K562 (cell line): ENCODE measurements at regions not wholly inside any gene's neighbourhood (a gene's known extent, or its start where the extent isn't known, plus 50 kb on each side); places are given as distances from the start of the nearest gene placed in this dataset.

Experiments used
- BRD4 ChIP-seq: fragments of 200-600 bp; sonication (generic); IDR thresholded peaks from 2 replicates; pipeline ENCODE4 v1.6.1; 2017; ENCODE audit warnings: inconsistent platforms
- CCNT2 ChIP-seq: IDR thresholded peaks from 2 replicates; pipeline ENCODE4 v1.6.1; 2011; ENCODE audit warnings: borderline replicate concordance, low read depth, mild to moderate bottlenecking, moderate library complexity, mixed read lengths, low read length; ENCODE audit not compliant: insufficient read length; ENCODE audit errors: extremely low read depth
- E2F3 ChIP-seq: fragments of 250-450 bp; sonication (Bioruptor Pico); IDR thresholded peaks from 2 replicates; pipeline ENCODE4 v1.4.0; 2020; ENCODE audit warnings: mild to moderate bottlenecking
- GABPB2 ChIP-seq: fragments of 250-450 bp; sonication (Bioruptor Pico); conservative IDR thresholded peaks from 2 replicates; pipeline ENCODE4 v1.5.1; 2021; ENCODE audit warnings: mild to moderate bottlenecking
- GTF3C2 ChIP-seq: IDR thresholded peaks from 3 replicates; pipeline ENCODE4 v1.6.1; 2011; ENCODE audit warnings: borderline replicate concordance, mild to moderate bottlenecking, moderate library complexity; ENCODE audit not compliant: insufficient read length; ENCODE audit errors: extremely low read depth
- HDAC1 ChIP-seq, 2 experiments: fragments of 450-650 bp; IDR thresholded peaks; 2 replicates each; pipeline ENCODE4 v1.6.1; 2016 to 2017; ENCODE audit warnings: inconsistent platforms in 1 of 2, mild to moderate bottlenecking in 1 of 2, moderate library complexity in 1 of 2
- HNRNPL ChIP-seq: fragments of 200-400 bp; formaldehyde crosslinking; IDR thresholded peaks from 2 replicates; pipeline ENCODE4 v1.6.1; 2017; ENCODE audit warnings: low read depth, mild to moderate bottlenecking, low read length
- KAT7 ChIP-seq: sonication (generic); formaldehyde crosslinking; IDR thresholded peaks from 2 replicates; pipeline ENCODE4 v1.8.0; 2022; ENCODE audit warnings: missing genetic modification reagents, mild to moderate bottlenecking, borderline replicate concordance
- MAZ ChIP-seq, 2 experiments: fragments of 450-650 bp in 1 of 2; sonication (generic) in 1 of 2; formaldehyde crosslinking; IDR thresholded peaks in 1 of 2; conservative IDR thresholded peaks in 1 of 2; 2 replicates each; pipeline versions ENCODE4 v1.4.0 to v1.5.0; 2020; ENCODE audit warnings: mild to moderate bottlenecking in 1 of 2, missing genetic modification reagents in 1 of 2
- MCM7 ChIP-seq, 2 experiments: fragments of 450-650 bp; IDR thresholded peaks; 2 replicates each; pipeline ENCODE4 v1.6.1; 2016 to 2018
- MLLT1 ChIP-seq, 2 experiments: fragments of 450-650 bp; IDR thresholded peaks; 2 replicates each; pipeline ENCODE4 v1.6.1; 2016
- NR2C2 ChIP-seq, 2 experiments: fragments of 200-800 bp in 1 of 2; sonication (Bioruptor generic) in 1 of 2; sonication (generic) in 1 of 2; formaldehyde crosslinking in 1 of 2; IDR thresholded peaks; 2 replicates each; pipeline versions ENCODE4 v1.6.1 to v1.8.0; 2016 to 2022; ENCODE audit warnings: mild to moderate bottlenecking in 1 of 2, missing compliant biosample characterization in 1 of 2, missing genetic modification characterization in 1 of 2, missing genetic modification reagents in 1 of 2
- RUNX1 ChIP-seq: sonication (generic); IDR thresholded peaks from 2 replicates; pipeline ENCODE4 v1.6.1; 2016; ENCODE audit warnings: antibody characterized with exemption, low read depth
- TBL1XR1 ChIP-seq, 2 experiments: IDR thresholded peaks; 2 replicates each; pipeline ENCODE4 v1.6.1; 2012; ENCODE audit warnings: improper control_type of control experiment in 2 of 2, low read length in 2 of 2, mild to moderate bottlenecking in 1 of 2
- XRCC5 ChIP-seq: fragments of 200-400 bp; formaldehyde crosslinking; IDR thresholded peaks from 2 replicates; pipeline ENCODE4 v1.6.1; 2017; ENCODE audit warnings: low read depth, mild to moderate bottlenecking, low read length
- ZBTB7A ChIP-seq: IDR thresholded peaks from 2 replicates; pipeline ENCODE4 v1.6.1; 2011; ENCODE audit warnings: low read depth, mild to moderate bottlenecking, low read length, moderate library complexity, borderline replicate concordance; ENCODE audit not compliant: control insufficient read depth
- ZBTB9 ChIP-seq: fragments of 450-650 bp; formaldehyde crosslinking; IDR thresholded peaks from 2 replicates; pipeline ENCODE4 v1.4.0; 2020; ENCODE audit warnings: mild to moderate bottlenecking, moderate library complexity
- ZEB2 ChIP-seq: fragments of 450-650 bp; IDR thresholded peaks from 2 replicates; pipeline ENCODE4 v1.6.1; 2016
- ZNF274 ChIP-seq: IDR thresholded peaks from 2 replicates; pipeline ENCODE4 v1.6.1; 2011; ENCODE audit warnings: low read depth, mild to moderate bottlenecking, low read length, moderate library complexity, borderline replicate concordance
- ZNF431 ChIP-seq: sonication (generic); formaldehyde crosslinking; IDR thresholded peaks from 2 replicates; pipeline ENCODE4 v1.8.0; 2022; ENCODE audit warnings: mild to moderate bottlenecking, missing genetic modification reagents
- ZNF507 ChIP-seq: conservative IDR thresholded peaks from 2 replicates; pipeline ENCODE4 v1.6.1; 2017; ENCODE audit warnings: missing genetic modification characterization, missing compliant biosample characterization
- ZNF77 ChIP-seq: fragments of 250-450 bp; sonication (Bioruptor Pico); IDR thresholded peaks from 2 replicates; pipeline ENCODE4 v1.5.0; 2020

GRCh38 chr16:85553436-85554113, 59.5 kb upstream of the GSE1 start (continued):
- TF ChIP-seq RUNX1 (peak; percentile 34; the same call in 1 of the 2 replicates), KAT7 (CRISPR knock-in tag) (peak; percentile 99; the same call in 1 of the 2 replicates), ZNF77 (CRISPR knock-in tag) (0 out of 2 replicates have a peak, but pooled peaks have one; percentile 6), MLLT1 (IDR thresholded peaks at IDR 0.05) (peak in 1 of 2 experiments; percentile 25; a peak in 1 of 4 replicates), GTF3C2 (no peak), ZEB2 (peak; percentile 53; the same call in 1 of the 2 replicates), XRCC5 (peak; percentile 75), MAZ (CRISPR knock-in tag; conservative IDR thresholded peaks at IDR 0.05 in 1 of 2, IDR thresholded peaks at IDR 0.05 in 1 of 2) (peak; percentile 89 to 99), TBL1XR1 (IDR thresholded peaks at IDR 0.05; ENCODE audit: low read length in 2 of 2) (peak; percentile 21 to 35; a peak in 1 of 4 replicates), MCM7 (IDR thresholded peaks at IDR 0.05) (no peak), HNRNPL (peak; percentile 90), HDAC1 (IDR thresholded peaks at IDR 0.05) (peak in 1 of 2 experiments; percentile 18; a peak in 1 of 4 replicates), E2F3 (CRISPR knock-in tag) (0 out of 2 replicates have a peak, but pooled peaks have one; percentile 27), ZNF507 (tag) (no peak), GABPB2 (CRISPR knock-in tag) (no peak), ZBTB7A (peak; percentile 43; the same call in 1 of the 2 replicates), ZNF274 (no peak), BRD4 (peak; percentile 86; the same call in 1 of the 2 replicates), NR2C2 (CRISPR knock-in tag; IDR thresholded peaks at IDR 0.05) (peak; percentile 46; the same call in 1 of the 2 replicates), NR2C2 (tag; IDR thresholded peaks at IDR 0.05) (peak; percentile 97), ZBTB9 (CRISPR knock-in tag) (peak; percentile 79; the same call in 1 of the 2 replicates), CCNT2 (peak; percentile 99), ZNF431 (CRISPR knock-in tag) (0 out of 2 replicates have a peak, but pooled peaks have one; percentile 45)
